Testis (tissue), 2 donors: ENCODE measurements at regions not wholly inside any gene's neighbourhood (a gene's known extent, or its start where the extent isn't known, plus 50 kb on each side); places are given as distances from the start of the nearest gene placed in this dataset.
"Not testable (repeated sequence)": the region's sequence is repeated elsewhere in the genome, so short reads cannot be mapped to it uniquely, and the experiment has no call there.

Experiments used
- POLR2A ChIP-seq: fragments of 450-650 bp; IDR thresholded peaks from one replicate; pipeline ENCODE4 v1.6.1; 2017; ENCODE audit warnings: antibody characterized with exemption, mild to moderate bottlenecking, moderate library complexity
- TF ChIP-seq, protein P1 (sequence below), 3 experiments: fragments of 450-650 bp in 2 of 3; fragments of 200-600 bp in 1 of 3; sonication (generic) in 1 of 3; IDR thresholded peaks; one replicate each; pipeline ENCODE4 v1.5.1; 2016 to 2019; ENCODE audit warnings: antibody characterized with exemption in 3 of 3, mild to moderate bottlenecking in 2 of 3, moderate library complexity in 1 of 3

DNA sequence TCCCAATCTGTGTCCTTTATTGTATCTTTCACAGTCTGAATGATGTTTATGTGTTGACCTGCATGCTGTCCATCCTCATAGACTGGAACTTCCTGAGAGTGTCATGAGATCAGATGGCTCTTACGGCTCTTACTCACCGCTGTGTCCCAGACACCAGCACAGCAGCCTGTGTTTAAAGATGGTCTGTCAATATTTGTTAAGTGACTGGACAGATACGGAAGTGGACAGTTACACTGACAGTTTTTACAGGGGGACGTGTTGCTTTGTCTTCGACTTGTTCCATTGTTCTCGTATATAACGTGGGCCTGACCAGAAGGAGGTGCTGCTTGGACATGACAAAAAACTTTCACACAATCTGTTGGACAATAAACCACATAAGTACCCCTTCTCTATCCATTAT, 342.6 kb downstream of the PREX1 start:
- TF ChIP-seq, protein P1, sequence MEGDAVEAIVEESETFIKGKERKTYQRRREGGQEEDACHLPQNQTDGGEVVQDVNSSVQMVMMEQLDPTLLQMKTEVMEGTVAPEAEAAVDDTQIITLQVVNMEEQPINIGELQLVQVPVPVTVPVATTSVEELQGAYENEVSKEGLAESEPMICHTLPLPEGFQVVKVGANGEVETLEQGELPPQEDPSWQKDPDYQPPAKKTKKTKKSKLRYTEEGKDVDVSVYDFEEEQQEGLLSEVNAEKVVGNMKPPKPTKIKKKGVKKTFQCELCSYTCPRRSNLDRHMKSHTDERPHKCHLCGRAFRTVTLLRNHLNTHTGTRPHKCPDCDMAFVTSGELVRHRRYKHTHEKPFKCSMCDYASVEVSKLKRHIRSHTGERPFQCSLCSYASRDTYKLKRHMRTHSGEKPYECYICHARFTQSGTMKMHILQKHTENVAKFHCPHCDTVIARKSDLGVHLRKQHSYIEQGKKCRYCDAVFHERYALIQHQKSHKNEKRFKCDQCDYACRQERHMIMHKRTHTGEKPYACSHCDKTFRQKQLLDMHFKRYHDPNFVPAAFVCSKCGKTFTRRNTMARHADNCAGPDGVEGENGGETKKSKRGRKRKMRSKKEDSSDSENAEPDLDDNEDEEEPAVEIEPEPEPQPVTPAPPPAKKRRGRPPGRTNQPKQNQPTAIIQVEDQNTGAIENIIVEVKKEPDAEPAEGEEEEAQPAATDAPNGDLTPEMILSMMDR (IDR thresholded peaks at IDR 0.05): not testable (repeated sequence)
- not testable (repeated sequence) for TF ChIP-seq POLR2A
